ENCODE measurements at regions not wholly inside any gene's neighbourhood (a gene's known extent, or its start where the extent isn't known, plus 50 kb on each side); places are given as distances from the start of the nearest gene placed in this dataset.

DNA sequence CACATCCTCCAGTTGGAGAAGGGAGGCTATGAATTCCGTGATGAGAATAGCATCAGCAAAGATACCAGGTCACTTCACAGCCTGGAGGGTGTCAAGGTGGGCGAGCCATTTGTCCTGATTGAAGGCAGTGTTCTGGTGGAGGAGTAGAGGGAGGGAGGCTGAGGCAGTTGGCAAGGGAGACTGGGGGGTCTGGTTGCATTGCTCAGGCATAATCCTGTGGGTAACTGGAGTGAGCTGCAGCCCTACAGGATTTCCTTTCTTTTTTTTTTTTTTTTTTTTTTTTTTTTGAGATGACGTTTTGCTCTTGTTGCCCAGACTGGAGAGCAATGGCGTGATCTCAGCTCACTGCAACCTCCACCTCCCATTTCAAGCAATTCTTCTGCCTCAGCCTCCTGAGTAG, 223.9 kb upstream of the KLF4 start:
- no peaks in the 10 kb centered on the region for H3K4me1 ChIP-seq (ENCODE audit: control insufficient read depth, insufficient read depth, low read length)
- H3K4me3 ChIP-seq (ENCODE audit: insufficient read depth, low read depth, low read length): no peak overlapping the region
- 89 to 91% methylated on average over 3 to 4 of the region's 4 CpGs for WGBS, 2 experiments
- H3K27ac ChIP-seq (ENCODE audit: insufficient read depth, low read depth, low read length, poor library complexity, severe bottlenecking): no peak overlapping the region
- H3K27me3 ChIP-seq (ENCODE audit: control insufficient read depth, insufficient read depth, low read length, poor library complexity, severe bottlenecking): no peaks in the 10 kb centered on the region
- H3K9me3 ChIP-seq (ENCODE audit: control insufficient read depth, low read length): no peaks in the 10 kb centered on the region
- H3K36me3 ChIP-seq (ENCODE audit: control insufficient read depth, insufficient read depth, low read length): no peaks in the 10 kb centered on the region

DNA sequence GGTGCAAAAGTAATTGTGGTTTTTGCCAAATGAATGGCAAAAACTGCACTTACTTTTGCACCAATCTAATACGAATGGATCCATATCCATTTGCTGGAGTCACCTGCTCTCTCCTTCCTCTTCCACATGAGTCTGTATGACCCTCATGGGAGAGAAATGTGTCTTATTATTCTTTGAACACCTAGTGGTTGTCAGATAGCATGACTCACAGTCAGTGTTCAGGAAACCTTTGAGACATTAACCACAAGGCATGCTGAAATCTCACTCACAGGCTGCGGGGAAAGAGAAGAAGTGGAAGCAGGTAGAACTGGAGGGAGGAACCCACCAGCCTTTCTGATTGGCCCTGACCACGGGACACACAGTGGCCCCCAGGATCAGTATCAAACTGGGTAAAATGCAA, 222.8 kb upstream of the KLF4 start:
- no peak overlapping the region for H3K27ac ChIP-seq (ENCODE audit: insufficient read depth, low read depth, low read length, poor library complexity, severe bottlenecking)
- 88 to 89% methylated on average over 3 of the region's 3 CpGs for WGBS, 2 experiments
- H3K27me3 ChIP-seq (ENCODE audit: control insufficient read depth, insufficient read depth, low read length, poor library complexity, severe bottlenecking): no peaks in the 10 kb centered on the region

GRCh38 chr9:107711542-107711941, 222.0 kb upstream of the KLF4 start:
- H3K4me3 ChIP-seq (ENCODE audit: insufficient read depth, low read depth, low read length): no peak overlapping the region
- H3K27ac ChIP-seq (ENCODE audit: insufficient read depth, low read depth, low read length, poor library complexity, severe bottlenecking): no peak overlapping the region
- no peaks in the 10 kb centered on the region for H3K9me3 ChIP-seq (ENCODE audit: control insufficient read depth, low read length)
- no peaks in the 10 kb centered on the region for H3K4me1 ChIP-seq (ENCODE audit: control insufficient read depth, insufficient read depth, low read length)
- WGBS, 2 experiments: 93 to 94% methylated on average over 5 to 6 of the region's 6 CpGs
- no peaks in the 10 kb centered on the region for H3K27me3 ChIP-seq (ENCODE audit: control insufficient read depth, insufficient read depth, low read length, poor library complexity, severe bottlenecking)
- H3K36me3 ChIP-seq (ENCODE audit: control insufficient read depth, insufficient read depth, low read length): no peaks in the 10 kb centered on the region

More for the DNA sequence above, 222.8 kb upstream of the KLF4 start:
- Histone ChIP-seq H3K4me1 (ENCODE audit: control insufficient read depth, insufficient read depth, low read length) (no peaks in the 10 kb centered on the region), H3K4me3 (ENCODE audit: insufficient read depth, low read depth, low read length) (no peak overlapping the region), H3K9me3 (ENCODE audit: control insufficient read depth, low read length) (no peaks in the 10 kb centered on the region), H3K36me3 (ENCODE audit: control insufficient read depth, insufficient read depth, low read length) (no peaks in the 10 kb centered on the region)

DNA sequence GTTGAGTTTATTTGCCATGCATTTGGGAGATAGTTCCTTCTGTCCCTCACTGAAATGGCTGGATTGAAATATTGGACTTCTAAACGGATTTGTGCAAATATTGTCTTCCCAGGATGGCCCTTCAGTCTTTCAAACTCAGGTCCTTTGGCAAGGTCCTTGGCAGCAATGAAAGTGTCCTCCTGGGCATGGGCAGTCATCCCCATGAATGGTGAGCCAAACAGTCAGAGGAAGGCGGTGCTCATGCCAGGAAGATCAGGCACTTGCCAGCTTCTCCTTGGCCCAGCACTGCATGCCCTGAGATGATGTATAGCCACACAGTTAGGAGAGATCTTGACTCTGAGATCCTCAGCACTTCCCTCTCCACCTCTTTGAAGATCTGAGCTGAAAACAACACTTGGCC, 221.4 kb upstream of the KLF4 start:
- Histone ChIP-seq H3K4me3 (ENCODE audit: insufficient read depth, low read depth, low read length) (no peak overlapping the region), H3K9me3 (ENCODE audit: control insufficient read depth, low read length) (no peaks in the 10 kb centered on the region), H3K4me1 (ENCODE audit: control insufficient read depth, insufficient read depth, low read length) (no peaks in the 10 kb centered on the region), H3K27ac (ENCODE audit: insufficient read depth, low read depth, low read length, poor library complexity, severe bottlenecking) (no peak overlapping the region), H3K36me3 (ENCODE audit: control insufficient read depth, insufficient read depth, low read length) (no peaks in the 10 kb centered on the region), H3K27me3 (ENCODE audit: control insufficient read depth, insufficient read depth, low read length, poor library complexity, severe bottlenecking) (no peaks in the 10 kb centered on the region)
- WGBS, 2 experiments: 89 to 90% methylated on average over 2 of the region's 2 CpGs

GRCh38 chr9:107710546-107710945, 221.0 kb upstream of the KLF4 start:
- Histone ChIP-seq H3K36me3 (ENCODE audit: control insufficient read depth, insufficient read depth, low read length) (no peaks in the 10 kb centered on the region), H3K9me3 (ENCODE audit: control insufficient read depth, low read length) (no peaks in the 10 kb centered on the region), H3K4me1 (ENCODE audit: control insufficient read depth, insufficient read depth, low read length) (no peaks in the 10 kb centered on the region), H3K27ac (ENCODE audit: insufficient read depth, low read depth, low read length, poor library complexity, severe bottlenecking) (no peak overlapping the region), H3K27me3 (ENCODE audit: control insufficient read depth, insufficient read depth, low read length, poor library complexity, severe bottlenecking) (no peaks in the 10 kb centered on the region), H3K4me3 (ENCODE audit: insufficient read depth, low read depth, low read length) (no peak overlapping the region)
- no CpG with 5 or more reads among the region's 1 CpG for WGBS, 2 experiments

DNA sequence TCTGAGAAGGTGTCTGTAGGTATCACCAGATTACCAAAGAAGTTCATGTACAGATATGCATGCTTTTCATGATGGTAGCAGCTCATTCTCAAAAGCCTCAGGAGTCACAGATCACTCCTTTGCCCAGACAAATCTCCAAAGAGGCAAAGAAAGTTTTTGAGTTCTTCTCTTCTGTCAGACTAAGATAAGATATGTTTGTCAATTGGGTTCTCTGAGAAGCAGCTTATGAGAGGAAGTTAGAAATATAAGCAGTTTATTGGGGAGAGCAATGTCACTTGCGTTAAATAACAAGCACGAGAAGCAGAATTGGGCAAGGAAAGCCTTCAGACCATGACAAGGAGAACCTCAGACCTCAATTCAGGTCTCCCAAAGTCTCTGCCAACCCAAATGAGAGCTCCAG, 219.2 kb upstream of the KLF4 start:
- H3K36me3 ChIP-seq (ENCODE audit: control insufficient read depth, insufficient read depth, low read length): no peaks in the 10 kb centered on the region
- H3K9me3 ChIP-seq (ENCODE audit: control insufficient read depth, low read length): no peaks in the 10 kb centered on the region
- H3K4me1 ChIP-seq (ENCODE audit: control insufficient read depth, insufficient read depth, low read length): no peaks in the 10 kb centered on the region
- no peak overlapping the region for H3K4me3 ChIP-seq (ENCODE audit: insufficient read depth, low read depth, low read length)
- H3K27me3 ChIP-seq (ENCODE audit: control insufficient read depth, insufficient read depth, low read length, poor library complexity, severe bottlenecking): no peaks in the 10 kb centered on the region
- H3K27ac ChIP-seq (ENCODE audit: insufficient read depth, low read depth, low read length, poor library complexity, severe bottlenecking): no peak overlapping the region
- 88 to 92% methylated on average over 2 of the region's 2 CpGs for WGBS, 2 experiments

DNA sequence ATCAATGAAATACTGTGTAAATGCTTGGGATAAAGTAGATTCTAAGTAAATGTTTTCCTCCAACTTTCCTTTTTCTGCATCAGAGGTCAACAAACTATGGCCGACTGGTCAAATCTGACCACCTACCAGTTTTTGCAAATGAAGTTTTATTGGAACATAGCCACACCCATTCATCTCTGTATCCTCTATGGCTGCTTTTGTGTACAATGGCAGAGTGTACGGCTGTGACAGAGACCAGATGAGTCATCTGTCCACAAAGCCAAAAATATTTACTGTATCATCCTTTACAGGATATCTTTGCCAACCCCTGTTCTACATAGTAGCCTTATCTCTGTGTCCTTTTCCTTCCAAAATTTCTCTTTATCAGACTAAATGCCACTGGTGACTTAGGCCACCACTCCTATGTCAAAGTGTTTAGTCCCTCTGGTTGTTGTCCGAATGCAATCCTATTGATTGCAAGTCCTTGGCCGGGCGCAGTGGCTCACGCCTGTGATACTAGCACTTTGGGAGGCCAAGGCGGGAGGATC, 218.4 kb upstream of the KLF4 start:
- H3K36me3 ChIP-seq (ENCODE audit: control insufficient read depth, insufficient read depth, low read length): no peaks in the 10 kb centered on the region
- H3K27me3 ChIP-seq (ENCODE audit: control insufficient read depth, insufficient read depth, low read length, poor library complexity, severe bottlenecking): no peaks in the 10 kb centered on the region
- H3K4me3 ChIP-seq (ENCODE audit: insufficient read depth, low read depth, low read length): no peak overlapping the region
- H3K27ac ChIP-seq (ENCODE audit: insufficient read depth, low read depth, low read length, poor library complexity, severe bottlenecking): no peak overlapping the region
- WGBS, 2 experiments: 91 to 96% methylated on average over 7 of the region's 7 CpGs
- H3K9me3 ChIP-seq (ENCODE audit: control insufficient read depth, low read length): no peaks in the 10 kb centered on the region
- H3K4me1 ChIP-seq (ENCODE audit: control insufficient read depth, insufficient read depth, low read length): no peaks in the 10 kb centered on the region

DNA sequence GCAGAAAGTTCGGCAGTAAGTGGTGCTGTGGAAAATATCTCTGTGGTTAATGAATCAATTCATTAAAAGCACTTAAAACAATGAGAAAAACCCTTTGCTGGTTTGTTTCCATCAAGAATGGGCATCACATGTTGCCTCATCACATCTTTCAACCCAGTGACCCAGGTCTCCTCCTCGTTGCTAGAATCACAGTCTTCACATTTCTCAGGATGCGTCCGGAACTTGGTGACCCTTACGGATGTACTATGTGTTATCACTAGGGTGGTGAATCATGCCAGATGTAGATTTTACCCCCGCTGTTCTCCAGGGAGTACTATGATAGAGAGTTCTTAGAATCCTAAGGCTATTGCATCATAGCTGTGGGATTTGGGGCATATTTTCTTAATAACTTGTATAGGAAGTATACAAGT, 217.9 kb upstream of the KLF4 start:
- Histone ChIP-seq H3K9me3 (ENCODE audit: control insufficient read depth, low read length) (no peaks in the 10 kb centered on the region), H3K36me3 (ENCODE audit: control insufficient read depth, insufficient read depth, low read length) (no peaks in the 10 kb centered on the region), H3K4me1 (ENCODE audit: control insufficient read depth, insufficient read depth, low read length) (no peaks in the 10 kb centered on the region), H3K27ac (ENCODE audit: insufficient read depth, low read depth, low read length, poor library complexity, severe bottlenecking) (no peak overlapping the region), H3K27me3 (ENCODE audit: control insufficient read depth, insufficient read depth, low read length, poor library complexity, severe bottlenecking) (no peaks in the 10 kb centered on the region), H3K4me3 (ENCODE audit: insufficient read depth, low read depth, low read length) (no peak overlapping the region)
- 75 to 78% methylated on average over 5 to 6 of the region's 6 CpGs for WGBS, 2 experiments

GRCh38 chr9:107706701-107707427, 217.3 kb upstream of the KLF4 start:
- WGBS, 2 experiments: 95 to 96% methylated on average over 3 of the region's 3 CpGs
- H3K4me3 ChIP-seq (ENCODE audit: insufficient read depth, low read depth, low read length): no peak overlapping the region
- no peaks in the 10 kb centered on the region for H3K9me3 ChIP-seq (ENCODE audit: control insufficient read depth, low read length)
- no peaks in the 10 kb centered on the region for H3K36me3 ChIP-seq (ENCODE audit: control insufficient read depth, insufficient read depth, low read length)
- no peak overlapping the region for H3K27ac ChIP-seq (ENCODE audit: insufficient read depth, low read depth, low read length, poor library complexity, severe bottlenecking)
- no peaks in the 10 kb centered on the region for H3K4me1 ChIP-seq (ENCODE audit: control insufficient read depth, insufficient read depth, low read length)
- H3K27me3 ChIP-seq (ENCODE audit: control insufficient read depth, insufficient read depth, low read length, poor library complexity, severe bottlenecking): no peaks in the 10 kb centered on the region

DNA sequence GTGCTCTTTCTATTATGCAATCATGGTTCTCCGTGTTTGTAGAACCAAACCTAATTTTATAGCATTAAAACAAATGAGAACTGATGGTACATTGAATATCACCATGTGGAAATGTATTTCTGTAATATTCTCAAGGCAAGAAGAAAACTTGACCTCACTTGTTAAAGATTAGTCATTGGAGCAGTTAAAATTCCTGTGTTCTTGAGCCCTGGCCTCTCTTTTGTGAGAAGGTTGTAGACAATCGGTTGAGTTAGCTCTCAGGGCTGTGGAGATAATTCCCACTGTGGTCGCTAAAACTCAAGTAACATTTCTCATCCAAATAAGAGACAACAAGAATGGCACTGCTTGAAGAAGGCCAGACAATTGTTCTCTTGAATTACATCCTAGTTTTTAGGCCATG, 216.0 kb upstream of the KLF4 start:
- Histone ChIP-seq H3K36me3 (ENCODE audit: control insufficient read depth, insufficient read depth, low read length) (no peaks in the 10 kb centered on the region), H3K27ac (ENCODE audit: insufficient read depth, low read depth, low read length, poor library complexity, severe bottlenecking) (no peak overlapping the region), H3K4me3 (ENCODE audit: insufficient read depth, low read depth, low read length) (no peak overlapping the region), H3K4me1 (ENCODE audit: control insufficient read depth, insufficient read depth, low read length) (no peaks in the 10 kb centered on the region), H3K27me3 (ENCODE audit: control insufficient read depth, insufficient read depth, low read length, poor library complexity, severe bottlenecking) (no peaks in the 10 kb centered on the region), H3K9me3 (ENCODE audit: control insufficient read depth, low read length) (no peaks in the 10 kb centered on the region)
- WGBS, 2 experiments: 64 to 68% methylated on average over 2 to 3 of the region's 3 CpGs
